H1 (cell line): ENCODE measurements at regions not wholly inside any gene's neighbourhood (a gene's known extent, or its start where the extent isn't known, plus 50 kb on each side); places are given as distances from the start of the nearest gene placed in this dataset.

Source experiments
- CHD1 ChIP-seq: IDR thresholded peaks from 2 replicates; pipeline ENCODE4 v1.6.1; 2012; ENCODE audit warnings: low read depth, low read length, improper control_type of control experiment
- GTF2F1 ChIP-seq: IDR thresholded peaks from 2 replicates; pipeline ENCODE4 v1.6.1; 2012; ENCODE audit warnings: low read depth, low read length, improper control_type of control experiment, borderline replicate concordance
- NANOG ChIP-seq: IDR thresholded peaks from 2 replicates; pipeline ENCODE4 v1.6.1; 2011; ENCODE audit warnings: low read length, low read depth, mild to moderate bottlenecking, inconsistent platforms; ENCODE audit not compliant: insufficient read depth, poor library complexity, severe bottlenecking
- RAD21 ChIP-seq, 2 experiments: IDR thresholded peaks in 1 of 2; conservative IDR thresholded peaks in 1 of 2; 2 replicates each; pipeline ENCODE4 v1.6.1; 2011; ENCODE audit warnings: low read depth in 2 of 2, low read length in 2 of 2, improper control_type of control experiment in 1 of 2, inconsistent platforms in 1 of 2, mild to moderate bottlenecking in 1 of 2, moderate library complexity in 1 of 2
- RFX5 ChIP-seq: IDR thresholded peaks from 2 replicates; pipeline ENCODE4 v1.6.1; 2011; ENCODE audit warnings: low read depth, low read length, improper control_type of control experiment, borderline replicate concordance
- YY1 ChIP-seq: IDR thresholded peaks from 2 replicates; pipeline ENCODE4 v1.6.1; 2011; ENCODE audit warnings: low read depth, mild to moderate bottlenecking, low read length
- TF ChIP-seq, protein P1 (sequence below): fragments of 300-600 bp; sonication (generic); IDR thresholded peaks from 2 replicates; pipeline ENCODE4 v1.7.1; 2012; ENCODE audit warnings: low read length, moderate library complexity, mild to moderate bottlenecking, inconsistent platforms; ENCODE audit not compliant: insufficient replicate concordance
- TF ChIP-seq, protein P2 (sequence below): IDR thresholded peaks from 2 replicates; pipeline ENCODE4 v1.6.1; 2011; ENCODE audit warnings: low read depth, mild to moderate bottlenecking, low read length; ENCODE audit not compliant: insufficient read depth
- TF ChIP-seq, protein P3 (sequence below): IDR thresholded peaks from 2 replicates; pipeline ENCODE4 v1.6.1; 2011; ENCODE audit warnings: low read length, improper control_type of control experiment
- TF ChIP-seq, protein P4 (sequence below): IDR thresholded peaks from 2 replicates; pipeline ENCODE4 v1.6.1; 2012; ENCODE audit warnings: inconsistent platforms

- TF ChIP-seq, protein P1, sequence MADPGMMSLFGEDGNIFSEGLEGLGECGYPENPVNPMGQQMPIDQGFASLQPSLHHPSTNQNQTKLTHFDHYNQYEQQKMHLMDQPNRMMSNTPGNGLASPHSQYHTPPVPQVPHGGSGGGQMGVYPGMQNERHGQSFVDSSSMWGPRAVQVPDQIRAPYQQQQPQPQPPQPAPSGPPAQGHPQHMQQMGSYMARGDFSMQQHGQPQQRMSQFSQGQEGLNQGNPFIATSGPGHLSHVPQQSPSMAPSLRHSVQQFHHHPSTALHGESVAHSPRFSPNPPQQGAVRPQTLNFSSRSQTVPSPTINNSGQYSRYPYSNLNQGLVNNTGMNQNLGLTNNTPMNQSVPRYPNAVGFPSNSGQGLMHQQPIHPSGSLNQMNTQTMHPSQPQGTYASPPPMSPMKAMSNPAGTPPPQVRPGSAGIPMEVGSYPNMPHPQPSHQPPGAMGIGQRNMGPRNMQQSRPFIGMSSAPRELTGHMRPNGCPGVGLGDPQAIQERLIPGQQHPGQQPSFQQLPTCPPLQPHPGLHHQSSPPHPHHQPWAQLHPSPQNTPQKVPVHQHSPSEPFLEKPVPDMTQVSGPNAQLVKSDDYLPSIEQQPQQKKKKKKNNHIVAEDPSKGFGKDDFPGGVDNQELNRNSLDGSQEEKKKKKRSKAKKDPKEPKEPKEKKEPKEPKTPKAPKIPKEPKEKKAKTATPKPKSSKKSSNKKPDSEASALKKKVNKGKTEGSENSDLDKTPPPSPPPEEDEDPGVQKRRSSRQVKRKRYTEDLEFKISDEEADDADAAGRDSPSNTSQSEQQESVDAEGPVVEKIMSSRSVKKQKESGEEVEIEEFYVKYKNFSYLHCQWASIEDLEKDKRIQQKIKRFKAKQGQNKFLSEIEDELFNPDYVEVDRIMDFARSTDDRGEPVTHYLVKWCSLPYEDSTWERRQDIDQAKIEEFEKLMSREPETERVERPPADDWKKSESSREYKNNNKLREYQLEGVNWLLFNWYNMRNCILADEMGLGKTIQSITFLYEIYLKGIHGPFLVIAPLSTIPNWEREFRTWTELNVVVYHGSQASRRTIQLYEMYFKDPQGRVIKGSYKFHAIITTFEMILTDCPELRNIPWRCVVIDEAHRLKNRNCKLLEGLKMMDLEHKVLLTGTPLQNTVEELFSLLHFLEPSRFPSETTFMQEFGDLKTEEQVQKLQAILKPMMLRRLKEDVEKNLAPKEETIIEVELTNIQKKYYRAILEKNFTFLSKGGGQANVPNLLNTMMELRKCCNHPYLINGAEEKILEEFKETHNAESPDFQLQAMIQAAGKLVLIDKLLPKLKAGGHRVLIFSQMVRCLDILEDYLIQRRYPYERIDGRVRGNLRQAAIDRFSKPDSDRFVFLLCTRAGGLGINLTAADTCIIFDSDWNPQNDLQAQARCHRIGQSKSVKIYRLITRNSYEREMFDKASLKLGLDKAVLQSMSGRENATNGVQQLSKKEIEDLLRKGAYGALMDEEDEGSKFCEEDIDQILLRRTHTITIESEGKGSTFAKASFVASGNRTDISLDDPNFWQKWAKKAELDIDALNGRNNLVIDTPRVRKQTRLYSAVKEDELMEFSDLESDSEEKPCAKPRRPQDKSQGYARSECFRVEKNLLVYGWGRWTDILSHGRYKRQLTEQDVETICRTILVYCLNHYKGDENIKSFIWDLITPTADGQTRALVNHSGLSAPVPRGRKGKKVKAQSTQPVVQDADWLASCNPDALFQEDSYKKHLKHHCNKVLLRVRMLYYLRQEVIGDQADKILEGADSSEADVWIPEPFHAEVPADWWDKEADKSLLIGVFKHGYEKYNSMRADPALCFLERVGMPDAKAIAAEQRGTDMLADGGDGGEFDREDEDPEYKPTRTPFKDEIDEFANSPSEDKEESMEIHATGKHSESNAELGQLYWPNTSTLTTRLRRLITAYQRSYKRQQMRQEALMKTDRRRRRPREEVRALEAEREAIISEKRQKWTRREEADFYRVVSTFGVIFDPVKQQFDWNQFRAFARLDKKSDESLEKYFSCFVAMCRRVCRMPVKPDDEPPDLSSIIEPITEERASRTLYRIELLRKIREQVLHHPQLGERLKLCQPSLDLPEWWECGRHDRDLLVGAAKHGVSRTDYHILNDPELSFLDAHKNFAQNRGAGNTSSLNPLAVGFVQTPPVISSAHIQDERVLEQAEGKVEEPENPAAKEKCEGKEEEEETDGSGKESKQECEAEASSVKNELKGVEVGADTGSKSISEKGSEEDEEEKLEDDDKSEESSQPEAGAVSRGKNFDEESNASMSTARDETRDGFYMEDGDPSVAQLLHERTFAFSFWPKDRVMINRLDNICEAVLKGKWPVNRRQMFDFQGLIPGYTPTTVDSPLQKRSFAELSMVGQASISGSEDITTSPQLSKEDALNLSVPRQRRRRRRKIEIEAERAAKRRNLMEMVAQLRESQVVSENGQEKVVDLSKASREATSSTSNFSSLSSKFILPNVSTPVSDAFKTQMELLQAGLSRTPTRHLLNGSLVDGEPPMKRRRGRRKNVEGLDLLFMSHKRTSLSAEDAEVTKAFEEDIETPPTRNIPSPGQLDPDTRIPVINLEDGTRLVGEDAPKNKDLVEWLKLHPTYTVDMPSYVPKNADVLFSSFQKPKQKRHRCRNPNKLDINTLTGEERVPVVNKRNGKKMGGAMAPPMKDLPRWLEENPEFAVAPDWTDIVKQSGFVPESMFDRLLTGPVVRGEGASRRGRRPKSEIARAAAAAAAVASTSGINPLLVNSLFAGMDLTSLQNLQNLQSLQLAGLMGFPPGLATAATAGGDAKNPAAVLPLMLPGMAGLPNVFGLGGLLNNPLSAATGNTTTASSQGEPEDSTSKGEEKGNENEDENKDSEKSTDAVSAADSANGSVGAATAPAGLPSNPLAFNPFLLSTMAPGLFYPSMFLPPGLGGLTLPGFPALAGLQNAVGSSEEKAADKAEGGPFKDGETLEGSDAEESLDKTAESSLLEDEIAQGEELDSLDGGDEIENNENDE = no peak
- TF ChIP-seq GTF2F1 (no peak), CHD1 (no peak), NANOG (no peak), RAD21 (IDR thresholded peaks at IDR 0.05 in 1 of 2, conservative IDR thresholded peaks at IDR 0.05 in 1 of 2; ENCODE audit: low read depth in 2 of 2, low read length in 2 of 2) (no peak), YY1 (no peak), RFX5 (no peak)
- TF ChIP-seq, protein P2, sequence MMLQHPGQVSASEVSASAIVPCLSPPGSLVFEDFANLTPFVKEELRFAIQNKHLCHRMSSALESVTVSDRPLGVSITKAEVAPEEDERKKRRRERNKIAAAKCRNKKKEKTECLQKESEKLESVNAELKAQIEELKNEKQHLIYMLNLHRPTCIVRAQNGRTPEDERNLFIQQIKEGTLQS = no peak
- TF ChIP-seq, protein P3, sequence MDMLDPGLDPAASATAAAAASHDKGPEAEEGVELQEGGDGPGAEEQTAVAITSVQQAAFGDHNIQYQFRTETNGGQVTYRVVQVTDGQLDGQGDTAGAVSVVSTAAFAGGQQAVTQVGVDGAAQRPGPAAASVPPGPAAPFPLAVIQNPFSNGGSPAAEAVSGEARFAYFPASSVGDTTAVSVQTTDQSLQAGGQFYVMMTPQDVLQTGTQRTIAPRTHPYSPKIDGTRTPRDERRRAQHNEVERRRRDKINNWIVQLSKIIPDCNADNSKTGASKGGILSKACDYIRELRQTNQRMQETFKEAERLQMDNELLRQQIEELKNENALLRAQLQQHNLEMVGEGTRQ = no peak
- TF ChIP-seq, protein P4, sequence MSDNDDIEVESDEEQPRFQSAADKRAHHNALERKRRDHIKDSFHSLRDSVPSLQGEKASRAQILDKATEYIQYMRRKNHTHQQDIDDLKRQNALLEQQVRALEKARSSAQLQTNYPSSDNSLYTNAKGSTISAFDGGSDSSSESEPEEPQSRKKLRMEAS = no peak
These were observed 380.3 kb upstream of the TNC start (continued) for GRCh38 chr9:115498303-115498702.
